HUES64 (cell line): ENCODE measurements at regions not wholly inside any gene's neighbourhood (a gene's known extent, or its start where the extent isn't known, plus 50 kb on each side); places are given as distances from the start of the nearest gene placed in this dataset.
"Not testable (repeated sequence)": the region's sequence is repeated elsewhere in the genome, so short reads cannot be mapped to it uniquely, and the experiment has no call there.

ENCODE experiments used
- H3K27ac ChIP-seq: 2 replicates; pipeline ENCODE4 v1.7.0; 2013; ENCODE audit warnings: low read depth, low read length, inconsistent platforms
- H3K27me3 ChIP-seq: 2 replicates; pipeline ENCODE4 v1.6.1; 2013; ENCODE audit warnings: mild to moderate bottlenecking, low read length; ENCODE audit not compliant: insufficient read depth
- H3K36me3 ChIP-seq: 2 replicates; pipeline ENCODE4 v1.6.1; 2013; ENCODE audit warnings: mild to moderate bottlenecking, low read length; ENCODE audit not compliant: insufficient read depth
- H3K4me1 ChIP-seq: 2 replicates; pipeline ENCODE4 v1.6.1; 2013; ENCODE audit warnings: mild to moderate bottlenecking, low read length, moderate library complexity; ENCODE audit not compliant: insufficient read depth
- H3K4me3 ChIP-seq: 2 replicates; pipeline ENCODE4 v1.5.1; 2013; ENCODE audit warnings: mild to moderate bottlenecking, low read length, moderate library complexity
- H3K9ac ChIP-seq: 2 replicates; pipeline ENCODE4 v1.6.1; 2013; ENCODE audit warnings: mild to moderate bottlenecking, low read depth, low read length
- H3K9me3 ChIP-seq: 2 replicates; pipeline ENCODE4 v1.6.1; 2013; ENCODE audit warnings: low read depth, low read length; ENCODE audit not compliant: insufficient read depth
- WGBS: fragments of 150-250, 120-280 bp; methylation state at CpG from one replicate; pipeline ENCODE4 v1.1.7; 2013; ENCODE audit warnings: missing lambda C conversion rate; 5-methylcytosine and 5-hydroxymethylcytosine counted together

- H3K27me3 ChIP-seq = no peaks in the 10 kb centered on the region
- H3K36me3 ChIP-seq = no peaks in the 10 kb centered on the region
- WGBS = 94% methylated on average over 2 of the region's 2 CpGs
- no peaks in the 10 kb centered on the region for H3K4me1 ChIP-seq
- H3K9ac ChIP-seq = no peak overlapping the region
- peaks cover 7% of the 10 kb centered on the region; the same call in 1 of the 2 replicates for H3K9me3 ChIP-seq
- no peak overlapping the region for H3K27ac ChIP-seq
- H3K4me3 ChIP-seq = no peak overlapping the region
Measured at GRCh38 chr5:25327172-25327571, 682.4 kb upstream of the CDH10 start.

DNA sequence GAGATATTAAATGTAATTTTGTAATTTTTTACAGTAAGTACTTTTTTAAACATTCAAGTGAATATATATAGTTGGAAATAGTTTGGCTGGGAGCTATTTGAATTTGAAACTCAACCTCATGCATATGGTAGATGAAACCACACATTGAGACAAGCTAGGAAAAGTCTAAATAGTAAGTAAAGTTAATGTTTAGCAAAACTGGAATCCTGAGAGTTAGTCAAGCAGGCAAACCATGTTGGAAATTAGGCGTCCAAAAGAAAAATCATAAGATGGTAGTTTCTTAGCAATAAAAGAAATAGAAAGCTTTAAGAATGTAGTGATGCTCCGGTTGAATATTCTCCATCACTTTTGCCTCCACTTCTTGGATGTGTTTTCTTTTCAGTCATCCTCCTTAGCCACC is 657.1 kb upstream of the CDH10 start:
- H3K4me3 ChIP-seq = no peak overlapping the region
- no peak overlapping the region for H3K27ac ChIP-seq
- H3K9me3 ChIP-seq = no peaks in the 10 kb centered on the region
- 97% methylated on average over 2 of the region's 2 CpGs for WGBS
- no peak overlapping the region for H3K9ac ChIP-seq
- no peaks in the 10 kb centered on the region for H3K4me1 ChIP-seq
- H3K27me3 ChIP-seq = no peaks in the 10 kb centered on the region
- no peaks in the 10 kb centered on the region for H3K36me3 ChIP-seq

DNA sequence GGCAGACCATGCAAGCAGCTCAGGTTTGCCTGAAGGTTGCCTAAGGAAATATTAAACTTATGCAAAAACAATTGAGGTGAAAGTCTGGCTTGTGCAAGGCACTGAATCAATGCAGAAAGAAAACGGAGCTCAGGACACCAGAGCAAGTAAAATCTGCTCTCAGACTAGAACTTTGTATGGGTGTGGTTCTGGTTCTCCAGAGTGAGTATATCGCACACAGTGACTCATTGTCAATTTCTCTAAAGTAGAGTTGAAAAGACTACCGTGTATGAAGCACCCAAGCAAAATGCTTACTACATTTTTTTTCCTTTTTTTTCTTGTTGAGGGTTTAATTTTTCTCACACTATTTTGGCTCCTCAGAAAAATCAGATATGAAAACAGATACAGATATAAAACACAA is 650.3 kb upstream of the CDH10 start:
- 97% methylated on average over 2 of the region's 3 CpGs for WGBS
- Histone ChIP-seq H3K27me3 (no peaks in the 10 kb centered on the region), H3K9ac (no peak overlapping the region), H3K36me3 (no peaks in the 10 kb centered on the region), H3K4me3 (no peak overlapping the region), H3K27ac (no peak overlapping the region), H3K9me3 (no peaks in the 10 kb centered on the region), H3K4me1 (no peaks in the 10 kb centered on the region)

GRCh38 chr5:25289766-25290165 is 645.0 kb upstream of the CDH10 start:
- not testable (repeated sequence) for H3K4me3 ChIP-seq, H3K27me3 ChIP-seq, H3K9ac ChIP-seq, H3K36me3 ChIP-seq, H3K9me3 ChIP-seq, H3K4me1 ChIP-seq, H3K27ac ChIP-seq
- WGBS = 98% methylated on average over 2 of the region's 2 CpGs

- Histone ChIP-seq H3K4me3 (no peak overlapping the region), H3K27ac (no peak overlapping the region), H3K4me1 (no peaks in the 10 kb centered on the region), H3K9ac (no peak overlapping the region), H3K27me3 (no peaks in the 10 kb centered on the region), H3K9me3 (no peaks in the 10 kb centered on the region), H3K36me3 (no peaks in the 10 kb centered on the region)
- 96% methylated on average over 3 of the region's 3 CpGs for WGBS
Measured at GRCh38 chr5:25286319-25286718, 641.5 kb upstream of the CDH10 start.

DNA sequence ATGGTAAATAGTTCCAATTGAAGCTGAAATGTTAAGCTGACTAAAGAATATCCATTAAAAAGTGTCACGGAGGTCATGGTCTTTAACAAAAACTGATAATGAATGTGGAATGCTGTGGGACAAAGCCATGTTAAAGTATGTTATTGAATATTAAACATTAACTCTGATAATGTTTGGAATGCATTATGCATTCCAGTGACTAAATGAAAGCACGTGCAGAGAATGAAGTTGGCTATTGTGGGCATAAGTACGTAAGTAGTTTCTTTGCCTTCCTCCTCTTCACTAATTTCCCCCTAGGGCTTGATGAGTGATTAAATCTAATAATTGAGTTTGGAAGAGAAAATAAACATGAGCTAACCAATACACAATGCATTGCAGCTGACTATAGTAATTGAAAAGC is 640.4 kb upstream of the CDH10 start:
- H3K9me3 ChIP-seq = no peaks in the 10 kb centered on the region
- no peaks in the 10 kb centered on the region for H3K36me3 ChIP-seq
- no peaks in the 10 kb centered on the region for H3K4me1 ChIP-seq
- no peaks in the 10 kb centered on the region for H3K27me3 ChIP-seq
- no peak overlapping the region for H3K27ac ChIP-seq
- WGBS = 96% methylated on average over 1 of the region's 3 CpGs
- H3K4me3 ChIP-seq = no peak overlapping the region
- no peak overlapping the region for H3K9ac ChIP-seq

GRCh38 chr5:25263507-25263906 is 618.7 kb upstream of the CDH10 start:
- not testable (repeated sequence) for H3K27ac ChIP-seq, H3K4me3 ChIP-seq, H3K27me3 ChIP-seq, H3K4me1 ChIP-seq, H3K9me3 ChIP-seq, H3K36me3 ChIP-seq, H3K9ac ChIP-seq
- 96% methylated on average over 14 of the region's 14 CpGs for WGBS

DNA sequence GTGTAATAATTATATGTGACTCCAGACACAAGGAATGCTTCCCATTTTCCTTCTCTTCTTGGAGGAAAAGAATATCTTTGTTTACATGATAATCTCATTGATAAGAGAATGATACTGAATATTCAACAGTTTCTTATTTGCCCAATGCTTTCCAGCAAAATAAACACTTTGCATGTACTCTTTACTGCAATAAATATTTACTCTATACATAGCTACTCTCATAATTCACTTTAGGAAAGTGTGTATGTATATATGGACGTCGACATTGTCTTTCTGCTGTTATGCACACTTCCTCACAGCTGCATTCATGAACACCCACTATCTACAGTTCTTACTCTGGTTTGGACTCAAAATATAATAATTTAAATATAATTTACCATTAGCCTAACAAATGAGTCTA is 617.4 kb upstream of the CDH10 start:
- H3K9ac ChIP-seq = no peak overlapping the region
- no peaks in the 10 kb centered on the region for H3K27me3 ChIP-seq
- H3K9me3 ChIP-seq = no peaks in the 10 kb centered on the region; the same call in 1 of the 2 replicates
- no peaks in the 10 kb centered on the region for H3K36me3 ChIP-seq
- no peak overlapping the region for H3K4me3 ChIP-seq
- no peak overlapping the region for H3K27ac ChIP-seq
- no peaks in the 10 kb centered on the region for H3K4me1 ChIP-seq
- no CpG with 5 or more reads among the region's 2 CpGs for WGBS

DNA sequence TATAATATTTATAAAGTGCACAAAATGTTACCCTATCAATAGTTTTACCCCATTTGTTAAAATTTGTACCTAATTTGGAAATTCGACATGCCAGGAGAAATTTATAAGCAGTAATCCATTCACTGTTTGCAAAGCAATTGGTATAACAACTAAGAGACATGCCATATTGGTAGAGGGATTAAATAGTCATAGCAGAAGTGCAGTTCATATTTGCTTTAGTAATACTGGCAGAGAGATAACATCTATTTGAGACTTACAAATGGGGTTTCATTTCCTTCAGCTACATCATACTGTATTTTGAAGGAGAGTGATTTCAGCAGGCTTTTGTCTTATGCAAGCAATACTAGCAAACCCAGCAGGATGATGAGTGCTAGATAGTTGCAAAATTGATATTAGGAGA is 610.4 kb upstream of the CDH10 start:
- WGBS = 100% methylated on average over 1 of the region's 1 CpG
- no peaks in the 10 kb centered on the region for H3K27me3 ChIP-seq
- no peak overlapping the region for H3K9ac ChIP-seq
- no peak overlapping the region for H3K27ac ChIP-seq
- no peaks in the 10 kb centered on the region for H3K9me3 ChIP-seq
- H3K4me3 ChIP-seq = no peak overlapping the region
- H3K36me3 ChIP-seq = no peaks in the 10 kb centered on the region
- H3K4me1 ChIP-seq = no peaks in the 10 kb centered on the region

DNA sequence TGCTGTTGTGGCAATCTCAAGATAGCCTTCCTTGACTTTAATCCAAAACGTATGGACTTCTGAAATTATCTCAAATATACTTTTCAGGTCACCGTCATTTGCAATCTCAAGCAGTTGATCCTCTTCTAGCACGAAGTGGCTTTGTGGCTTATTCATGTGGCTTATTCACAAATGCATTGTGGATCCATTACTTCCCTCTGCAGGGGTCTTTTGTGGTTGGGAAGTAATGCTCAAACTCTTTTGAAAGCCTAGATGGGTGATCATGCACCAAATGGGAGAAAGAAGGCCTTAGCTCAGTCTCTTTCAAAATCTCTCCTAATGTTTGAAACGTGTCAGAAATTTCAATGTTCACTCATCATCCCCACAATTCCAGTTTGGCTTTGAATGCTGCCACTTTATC is 597.2 kb upstream of the CDH10 start:
- 50% methylated on average over 4 of the region's 4 CpGs for WGBS
- Histone ChIP-seq H3K9ac (no peak overlapping the region), H3K4me1 (peaks cover 8% of the 10 kb centered on the region; the same call in 1 of the 2 replicates), H3K36me3 (no peaks in the 10 kb centered on the region), H3K27me3 (no peaks in the 10 kb centered on the region), H3K27ac (no peak overlapping the region), H3K4me3 (no peak overlapping the region), H3K9me3 (no peaks in the 10 kb centered on the region)

- H3K9ac ChIP-seq, H3K36me3 ChIP-seq, H3K4me1 ChIP-seq, H3K27ac ChIP-seq, H3K9me3 ChIP-seq, H3K27me3 ChIP-seq, H3K4me3 ChIP-seq: not testable (repeated sequence)
- WGBS = 93% methylated on average over 4 of the region's 4 CpGs
Measured at GRCh38 chr5:25238720-25239119, 593.9 kb upstream of the CDH10 start.

GRCh38 chr5:25224316-25224982 is 579.7 kb upstream of the CDH10 start:
- H3K4me1 ChIP-seq = no peaks in the 10 kb centered on the region
- no peak overlapping the region for H3K9ac ChIP-seq
- H3K27ac ChIP-seq = no peak overlapping the region
- 92% methylated on average over 10 of the region's 10 CpGs for WGBS
- no peak overlapping the region for H3K4me3 ChIP-seq
- no peaks in the 10 kb centered on the region for H3K9me3 ChIP-seq
- H3K27me3 ChIP-seq = no peaks in the 10 kb centered on the region
- H3K36me3 ChIP-seq = no peaks in the 10 kb centered on the region
